GM10248 (cell line): ENCODE measurements at regions not wholly inside any gene's neighbourhood (a gene's known extent, or its start where the extent isn't known, plus 50 kb on each side); places are given as distances from the start of the nearest gene placed in this dataset.

Experiments
- CTCF ChIA-PET: fragments of 300-600 bp; sonication (Branson Sonifier 250); formaldehyde crosslinking; extraction: SDS; loops from one replicate; lab custom pipeline; 2021; ENCODE audit warnings: antibody characterized with exemption; lab: Yijun Ruan, JAX
- POLR2A ChIA-PET: fragments of 350-650 bp; sonication (Branson Sonifier 250); formaldehyde crosslinking; extraction: SDS; loops from one replicate; lab custom pipeline; 2020; ENCODE audit warnings: antibody characterized with exemption; lab: Yijun Ruan, JAX
- DNase-seq: peaks from one replicate; pipeline ENCODE4 v3.0.0; 2012; ENCODE audit errors: extremely low spot score
- CTCF ChIP-seq: IDR thresholded peaks from 2 replicates; pipeline ENCODE4 v1.5.1; 2012; ENCODE audit warnings: mild to moderate bottlenecking, low read depth; ENCODE audit errors: extremely low read depth, missing control alignments, control extremely low read depth

- ChIA-PET CTCF (interaction anchor here (1.3 to 1.8 kb wide), 2 partner anchors 10 to 26 kb away, joined by 3 to 8 read pairs; no protein-coding TSS in a partner anchor), POLR2A (no interaction called here)
- no peak for TF ChIP-seq CTCF
- no peak for DNase-seq
These were observed 502.3 kb downstream of the FOXO1 start for GRCh38 chr13:40164133-40164532.

- no peak for TF ChIP-seq CTCF
- DNase-seq: no peak
- ChIA-PET POLR2A (no interaction called here), CTCF (no interaction called here)
These were observed 501.0 kb downstream of the FOXO1 start for GRCh38 chr13:40165316-40165932.

DNA sequence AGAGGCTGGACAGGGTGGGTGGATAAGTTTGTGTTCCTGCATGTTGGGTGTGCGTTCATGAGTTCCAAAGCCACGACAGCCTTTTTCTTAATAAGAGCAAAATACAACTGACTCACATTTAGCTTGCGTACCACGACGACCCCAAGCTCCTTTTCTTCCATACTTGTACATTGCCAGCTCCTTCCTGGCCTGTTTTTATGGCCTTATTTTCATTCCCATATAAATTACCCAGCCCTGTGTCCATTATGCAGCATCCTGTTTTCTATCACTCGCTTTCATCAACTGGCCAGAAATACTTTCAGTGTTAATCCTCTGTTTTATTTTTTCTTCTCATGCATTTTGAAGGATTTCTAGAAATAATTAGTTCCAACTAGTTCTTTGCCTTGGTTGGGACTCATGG, 499.1 kb downstream of the FOXO1 start:
- no peak for TF ChIP-seq CTCF
- no peak for DNase-seq
- ChIA-PET CTCF (interaction anchor here (1.1 to 1.2 kb wide), 2 partner anchors 10 to 56 kb away, joined by 3 read pairs; no protein-coding TSS in a partner anchor), POLR2A (no interaction called here)

DNA sequence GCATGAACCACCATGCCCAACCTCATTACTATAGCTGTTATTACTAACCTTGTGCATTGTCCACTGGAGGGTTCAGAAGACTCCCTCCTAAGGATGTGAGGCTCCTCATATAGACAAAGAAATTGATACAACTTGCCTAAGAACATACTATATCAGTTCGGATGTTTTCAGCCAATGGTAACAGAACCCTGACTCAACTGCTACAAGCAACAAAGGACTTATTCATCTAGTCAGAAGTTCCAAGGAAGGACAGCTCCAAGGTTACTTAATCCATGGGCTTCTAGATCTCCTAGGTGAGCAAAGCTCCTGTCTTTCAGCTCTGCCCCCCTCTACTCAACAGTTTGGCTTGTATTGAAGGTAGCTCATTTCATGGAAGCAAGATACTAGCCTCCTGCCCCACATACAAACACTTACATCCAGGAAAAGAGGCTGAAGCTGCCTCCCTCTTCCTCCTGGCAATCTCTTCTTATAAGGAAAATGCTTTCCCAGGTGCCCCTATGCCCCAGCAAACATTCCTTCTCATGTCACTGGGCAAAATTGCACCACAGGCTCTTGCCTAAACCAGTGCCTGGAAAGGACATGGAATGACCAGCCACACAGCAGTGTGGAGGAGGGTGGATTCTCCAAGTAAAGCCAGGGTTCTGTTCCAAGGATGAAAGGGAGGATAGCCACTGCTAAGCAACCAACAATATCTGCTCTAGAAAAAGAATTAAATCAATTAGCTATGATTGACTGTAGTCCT, 497.8 kb downstream of the FOXO1 start:
- DNase-seq: no peak
- CTCF ChIA-PET: interaction anchor here (0.9 to 1.7 kb wide), 4 partner anchors 8 to 100 kb away, joined by 3 to 5 read pairs (median 4); no protein-coding TSS in a partner anchor
- POLR2A ChIA-PET: no interaction called here

DNA sequence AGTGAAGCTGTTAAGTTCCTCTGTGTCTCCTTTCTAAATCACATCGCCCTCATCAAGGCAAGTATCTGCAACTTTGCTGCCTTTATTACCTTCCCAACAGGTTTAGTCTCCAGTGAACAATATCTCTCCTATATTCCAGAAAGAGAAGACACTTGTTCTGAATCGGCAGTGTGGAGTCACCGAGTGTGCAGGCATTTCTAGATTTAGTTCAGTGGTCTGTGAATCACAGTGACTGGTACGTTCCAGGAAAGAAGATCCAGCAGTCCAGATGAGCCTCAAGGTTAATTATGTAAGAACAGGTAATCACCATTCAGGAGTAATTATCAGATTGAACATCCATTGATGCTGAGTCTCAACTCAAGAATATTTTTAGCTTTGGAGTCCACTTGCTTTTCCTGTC, 497.0 kb downstream of the FOXO1 start:
- TF ChIP-seq CTCF: no peak
- CTCF ChIA-PET: interaction anchor here (0.9 to 1.7 kb wide), 3 partner anchors 15 to 101 kb away, joined by 3 to 5 read pairs (median 3); no protein-coding TSS in a partner anchor

More for the DNA sequence above, 497.8 kb downstream of the FOXO1 start:
- no peak for TF ChIP-seq CTCF

DNA sequence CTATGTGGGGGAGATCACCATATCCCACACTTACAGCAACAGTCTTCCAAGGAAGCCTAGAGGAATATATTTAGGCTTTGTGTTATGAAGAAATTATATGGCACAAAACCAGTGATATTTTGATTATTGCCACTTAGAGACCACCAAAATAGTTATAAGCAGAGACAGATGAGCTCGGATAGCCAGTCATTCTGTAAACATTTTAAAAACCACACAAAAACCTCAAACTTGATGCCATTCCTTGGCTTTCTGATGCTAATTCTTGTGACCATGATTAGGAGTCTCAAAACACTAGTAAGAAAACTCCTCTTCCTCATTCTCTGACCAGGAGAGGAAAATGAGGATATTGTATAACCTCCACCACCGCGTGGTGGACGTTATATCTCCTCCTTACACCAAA, 496.4 kb downstream of the FOXO1 start:
- ChIA-PET POLR2A (no interaction called here), CTCF (interaction anchor here (1.3 to 1.7 kb wide), 2 partner anchors 15 to 101 kb away, joined by 3 to 5 read pairs; no protein-coding TSS in a partner anchor)
- TF ChIP-seq CTCF: no peak
- no peak for DNase-seq

More for the DNA sequence above, 497.0 kb downstream of the FOXO1 start:
- POLR2A ChIA-PET: no interaction called here
- no peak for DNase-seq
